Gastroesophageal sphincter (tissue), 4 donors: ENCODE measurements at regions not wholly inside any gene's neighbourhood (a gene's known extent, or its start where the extent isn't known, plus 50 kb on each side); places are given as distances from the start of the nearest gene placed in this dataset.
"Not testable (repeated sequence)": the region's sequence is repeated elsewhere in the genome, so short reads cannot be mapped to it uniquely, and the experiment has no call there.

Experiments
- ATAC-seq: fragments of 150-250 bp; one replicate; pipeline ENCODE4 v1.9.1; 2016; ENCODE audit warnings: mild to moderate bottlenecking, moderate library complexity
- H3K27ac ChIP-seq, 4 donors: fragments of 200-600 bp; sonication (generic) in 3 of 4; 1 replicate in 3 of 4; 2 replicates in 1 of 4; pipeline ENCODE4 v1.5.1; 2016 to 2019
- H3K27me3 ChIP-seq: fragments of 200-600 bp; sonication (generic); one replicate; pipeline ENCODE4 v1.5.1; 2019
- H3K36me3 ChIP-seq, 2 donors: fragments of 200-600 bp; sonication (generic); one replicate each; pipeline ENCODE4 v1.5.1; 2019; ENCODE audit warnings: control low read depth in 1 of 2
- H3K4me1 ChIP-seq, 3 donors: fragments of 200-600 bp; sonication (generic); 1 replicate in 2 of 3; 2 replicates in 1 of 3; pipeline ENCODE4 v1.5.1; 2016 to 2019; ENCODE audit warnings: control low read depth in 2 of 3
- H3K4me3 ChIP-seq, 2 donors: fragments of 200-600 bp; sonication (generic); one replicate each; pipeline ENCODE4 v1.5.1; 2019; ENCODE audit warnings: mild to moderate bottlenecking in 1 of 2, moderate library complexity in 1 of 2
- H3K9me3 ChIP-seq, 3 donors: fragments of 200-600 bp; sonication (generic); one replicate each; pipeline ENCODE4 v1.5.1; 2017 to 2019; ENCODE audit warnings: control low read depth in 2 of 3
- CTCF ChIP-seq, 4 experiments: fragments of 200-600 bp in 2 of 4; fragments of 450-650 bp in 2 of 4; sonication (generic) in 1 of 4; IDR thresholded peaks; one replicate each; pipeline ENCODE4 v1.5.1; 2017 to 2019; ENCODE audit warnings: antibody characterized with exemption in 4 of 4, mild to moderate bottlenecking in 2 of 4, moderate library complexity in 2 of 4
- EP300 ChIP-seq: sonication (generic); formaldehyde crosslinking; IDR thresholded peaks from one replicate; pipeline ENCODE4 v1.6.1; 2017; ENCODE audit warnings: antibody characterized with exemption, mild to moderate bottlenecking
- POLR2A ChIP-seq, 2 donors: fragments of 450-650 bp; IDR thresholded peaks; one replicate each; pipeline ENCODE4 v1.6.1; 2017; ENCODE audit warnings: antibody characterized with exemption in 2 of 2, mild to moderate bottlenecking in 2 of 2, moderate library complexity in 1 of 2
- POLR2AphosphoS5 ChIP-seq: sonication (generic); formaldehyde crosslinking; IDR thresholded peaks from one replicate; pipeline ENCODE4 v1.6.1; 2017; ENCODE audit warnings: antibody characterized with exemption
- WGBS, 2 donors: methylation state at CpG; one replicate each; pipeline ENCODE4 v1.1.5; 2018; ENCODE audit warnings: low coverage in 1 of 2; 5-methylcytosine and 5-hydroxymethylcytosine counted together

- Histone ChIP-seq H3K4me3 (peak overlapping the region in 1 of 2 donors; percentile 16), H3K27ac (no peak overlapping the region)
Measured at GRCh38 chr1:148353461-148354283, 129.4 kb downstream of the PPIAL4G start.

GRCh38 chr1:148352470-148353053 lies 130.5 kb downstream of the PPIAL4G start:
- WGBS, 2 donors, result 48 to 100% methylated on average over 1 to 6 of the region's 8 CpGs
- Histone ChIP-seq H3K4me1 (no peaks in the 10 kb centered on the region), H3K9me3 (no peaks in the 10 kb centered on the region), H3K27ac (no peak overlapping the region), H3K27me3 (peaks cover 98% of the 10 kb centered on the region), H3K4me3 (no peak overlapping the region), H3K36me3 (no peaks in the 10 kb centered on the region)
- ATAC-seq, result no peak
- no peak for TF ChIP-seq POLR2A (IDR thresholded peaks at IDR 0.05)
- TF ChIP-seq CTCF (IDR thresholded peaks at IDR 0.05), result no peak
- no peak for TF ChIP-seq POLR2AphosphoS5
- no peak for TF ChIP-seq EP300

More at GRCh38 chr1:148353461-148354283, 129.4 kb downstream of the PPIAL4G start:
- 36 to 40% methylated on average over 19 to 20 of the region's 31 CpGs for WGBS, 2 donors
- TF ChIP-seq EP300, result no peak
- TF ChIP-seq POLR2AphosphoS5, result no peak
- TF ChIP-seq POLR2A (IDR thresholded peaks at IDR 0.05), result no peak
- TF ChIP-seq CTCF (IDR thresholded peaks at IDR 0.05), result no peak
- no peaks in the 10 kb centered on the region for H3K9me3 ChIP-seq
- peaks cover 97% of the 10 kb centered on the region for H3K27me3 ChIP-seq
- ATAC-seq, result no peak
- no peaks in the 10 kb centered on the region for H3K4me1 ChIP-seq
- H3K36me3 ChIP-seq, result no peaks in the 10 kb centered on the region

- H3K4me1 ChIP-seq, result peaks cover 0 to 4% (median 0%) of the 10 kb centered on the region in 3 donors
- H3K4me3 ChIP-seq, result no peak overlapping the region
- H3K27ac ChIP-seq, result no peak overlapping the region
- TF ChIP-seq POLR2A (IDR thresholded peaks at IDR 0.05) (no peak), POLR2AphosphoS5 (no peak), CTCF (IDR thresholded peaks at IDR 0.05) (no peak), EP300 (no peak)
- no peaks in the 10 kb centered on the region for H3K9me3 ChIP-seq
- ATAC-seq, result no peak
- H3K36me3 ChIP-seq, result no peaks in the 10 kb centered on the region
- peaks cover 65% of the 10 kb centered on the region for H3K27me3 ChIP-seq
Measured at GRCh38 chr1:148347781-148348180, 135.3 kb downstream of the PPIAL4G start.

- not testable (repeated sequence) for H3K9me3 ChIP-seq, H3K4me3 ChIP-seq, ATAC-seq, H3K4me1 ChIP-seq, H3K36me3 ChIP-seq, H3K27ac ChIP-seq
- WGBS, 2 donors, result 4 to 7% methylated on average over 3 of the region's 3 CpGs
- peak; percentile 10 to 53 (median 18) for TF ChIP-seq CTCF (IDR thresholded peaks at IDR 0.05)
- H3K27me3 ChIP-seq, result peaks cover 44% of the 10 kb centered on the region
Measured at GRCh38 chr1:148345659-148346151, 137.4 kb downstream of the PPIAL4G start.

GRCh38 chr1:148344651-148345050 lies 138.5 kb downstream of the PPIAL4G start:
- not testable (repeated sequence) for H3K36me3 ChIP-seq
- WGBS, 2 donors, result 50 to 75% methylated on average over 2 of the region's 2 CpGs
- peaks cover 35% of the 10 kb centered on the region for H3K27me3 ChIP-seq

GRCh38 chr1:148341729-148342128 lies 141.4 kb downstream of the PPIAL4G start:
- H3K4me1 ChIP-seq, H3K27ac ChIP-seq, H3K36me3 ChIP-seq, H3K4me3 ChIP-seq, H3K9me3 ChIP-seq, ATAC-seq: not testable (repeated sequence)
- WGBS, 2 donors, result 73 to 100% methylated on average over 1 of the region's 1 CpG
- H3K27me3 ChIP-seq, result peaks cover 20% of the 10 kb centered on the region

More at GRCh38 chr1:148344651-148345050, 138.5 kb downstream of the PPIAL4G start:
- H3K27ac ChIP-seq, H3K4me3 ChIP-seq, ATAC-seq, H3K9me3 ChIP-seq, H3K4me1 ChIP-seq: not testable (repeated sequence)

GRCh38 chr1:148336121-148336918 lies 146.8 kb downstream of the PPIAL4G start:
- not testable (repeated sequence) for H3K9me3 ChIP-seq, H3K4me3 ChIP-seq, H3K36me3 ChIP-seq, ATAC-seq
- WGBS, 2 donors, result 39% methylated on average over 4 to 5 of the region's 5 CpGs
- H3K27me3 ChIP-seq, result peaks cover 61% of the 10 kb centered on the region
- H3K4me1 ChIP-seq, result peaks cover 0 to 23% (median 0%) of the 10 kb centered on the region in 3 donors
- H3K27ac ChIP-seq, result peak overlapping the region in 1 of 4 donors; percentile 88
